NCI-H748 (cell line): ENCODE measurements at regions not wholly inside any gene's neighbourhood (a gene's known extent, or its start where the extent isn't known, plus 50 kb on each side); places are given as distances from the start of the nearest gene placed in this dataset.
A peak's percentile ranks its signal among the peaks of the same experiment; 100 is the strongest.
"Not testable (repeated sequence)": the region's sequence is repeated elsewhere in the genome, so short reads cannot be mapped to it uniquely, and the experiment has no call there.

Experiments
- DNase-seq: peaks from one replicate; lab custom pipeline; 2025; ENCODE audit not compliant: unreplicated experiment; lab: John Stamatoyannopoulos, UW

- no peak for DNase-seq
Observed at GRCh38 chr5:124622851-124623250, 123.6 kb downstream of the ZNF608 start.

DNA sequence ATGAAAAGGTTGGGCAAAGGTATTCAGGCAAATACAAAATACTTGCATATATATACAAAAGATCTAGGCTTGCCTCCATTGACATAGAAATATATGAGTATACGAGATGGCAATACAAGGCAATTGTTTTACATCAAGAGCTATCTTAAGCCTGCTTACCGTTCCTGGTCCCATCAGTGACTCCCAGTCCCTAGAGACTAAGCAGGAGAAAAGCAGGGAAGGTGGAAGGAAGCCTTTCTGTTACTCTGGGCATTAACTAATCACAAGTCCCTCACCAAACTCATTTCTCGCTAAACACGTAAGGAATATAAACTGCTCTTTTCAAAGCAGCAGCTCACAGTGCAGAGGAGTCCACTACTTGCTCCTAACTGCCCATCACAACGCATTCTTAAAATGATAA, 125.2 kb downstream of the ZNF608 start:
- DNase-seq, result no peak

DNA sequence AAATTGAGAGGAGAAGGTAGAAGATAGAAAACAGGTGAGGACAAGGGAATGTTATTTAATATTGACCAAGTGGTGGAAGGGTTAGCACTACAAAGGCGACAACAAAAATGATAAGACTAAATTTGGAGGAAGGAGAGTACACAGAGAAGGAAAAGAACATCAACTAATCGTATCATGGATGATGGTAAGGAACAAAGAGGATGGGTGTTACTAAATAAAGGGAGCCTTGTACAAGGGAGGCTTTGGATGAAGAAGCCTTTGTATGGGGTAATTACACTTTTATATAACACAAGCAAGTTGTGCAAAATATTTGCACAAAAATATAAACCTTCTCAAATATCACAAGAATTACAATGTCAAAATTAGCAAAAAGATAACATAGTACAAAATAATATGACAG, 125.7 kb downstream of the ZNF608 start:
- DNase-seq, result no peak

- DNase-seq, result no peak
Observed at GRCh38 chr5:124619121-124619520, 127.3 kb downstream of the ZNF608 start.

DNA sequence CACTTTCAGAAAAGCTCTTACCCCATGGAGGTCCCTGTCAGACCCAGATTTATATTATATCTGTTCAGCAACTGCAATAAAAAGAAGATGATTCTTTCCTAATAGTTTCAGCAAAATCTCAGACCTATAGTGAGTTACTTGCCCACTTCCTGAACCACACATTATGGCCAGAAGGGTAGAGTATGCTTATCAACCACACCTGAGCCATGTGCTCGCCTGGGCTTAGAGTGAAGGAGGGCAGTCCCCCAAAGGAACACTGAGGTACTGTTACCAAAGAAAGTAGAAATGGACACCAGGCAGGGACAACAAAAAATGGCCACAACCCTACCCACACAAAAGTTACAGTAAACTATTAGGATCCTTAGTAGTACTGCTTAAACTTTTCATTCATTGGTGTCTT, 128.7 kb downstream of the ZNF608 start:
- DNase-seq, result no peak

DNA sequence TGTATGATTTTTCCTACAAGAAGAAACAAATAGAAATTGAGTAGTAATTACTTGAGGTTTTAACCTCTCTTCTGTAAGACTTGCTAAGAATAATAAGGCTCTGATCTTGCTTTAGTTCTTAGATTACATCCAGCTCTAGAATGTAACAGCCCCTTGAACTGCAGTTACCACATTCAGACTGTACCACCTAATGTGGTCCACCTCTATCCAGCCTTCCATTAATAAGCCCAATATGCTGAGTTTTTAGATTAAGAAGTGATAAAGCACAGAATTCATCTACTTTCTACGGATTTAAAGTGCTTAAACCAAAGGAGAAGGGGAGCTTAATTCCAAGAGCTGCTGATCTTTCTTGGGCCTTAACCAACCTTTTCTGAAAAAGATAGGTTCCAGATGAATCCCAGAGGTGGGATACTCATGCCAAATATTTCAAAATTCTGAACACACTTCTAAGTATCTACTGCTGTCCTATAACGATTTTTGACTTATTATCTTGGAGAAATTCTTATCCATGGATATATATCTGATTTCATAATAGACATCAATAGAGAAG, 131.5 kb downstream of the ZNF608 start:
- no peak for DNase-seq

DNA sequence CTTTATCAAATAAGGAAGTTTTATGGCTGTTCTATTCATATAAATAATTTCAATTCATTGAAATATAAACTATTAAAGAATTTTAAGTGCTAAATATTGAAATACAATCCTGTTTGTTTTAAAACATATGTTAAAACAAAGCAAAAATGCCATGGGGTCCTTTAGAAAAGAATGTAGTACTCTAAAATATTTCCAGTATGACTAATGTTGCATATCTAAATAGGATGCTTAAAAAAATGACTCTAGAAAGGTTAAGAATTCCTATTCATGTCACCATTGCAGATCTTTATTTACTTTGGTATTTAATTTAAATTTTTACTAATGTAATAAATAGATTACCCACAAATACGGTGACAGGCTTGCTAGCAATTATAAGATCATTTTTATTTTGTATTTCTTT, 132.3 kb downstream of the ZNF608 start:
- DNase-seq, result no peak

DNA sequence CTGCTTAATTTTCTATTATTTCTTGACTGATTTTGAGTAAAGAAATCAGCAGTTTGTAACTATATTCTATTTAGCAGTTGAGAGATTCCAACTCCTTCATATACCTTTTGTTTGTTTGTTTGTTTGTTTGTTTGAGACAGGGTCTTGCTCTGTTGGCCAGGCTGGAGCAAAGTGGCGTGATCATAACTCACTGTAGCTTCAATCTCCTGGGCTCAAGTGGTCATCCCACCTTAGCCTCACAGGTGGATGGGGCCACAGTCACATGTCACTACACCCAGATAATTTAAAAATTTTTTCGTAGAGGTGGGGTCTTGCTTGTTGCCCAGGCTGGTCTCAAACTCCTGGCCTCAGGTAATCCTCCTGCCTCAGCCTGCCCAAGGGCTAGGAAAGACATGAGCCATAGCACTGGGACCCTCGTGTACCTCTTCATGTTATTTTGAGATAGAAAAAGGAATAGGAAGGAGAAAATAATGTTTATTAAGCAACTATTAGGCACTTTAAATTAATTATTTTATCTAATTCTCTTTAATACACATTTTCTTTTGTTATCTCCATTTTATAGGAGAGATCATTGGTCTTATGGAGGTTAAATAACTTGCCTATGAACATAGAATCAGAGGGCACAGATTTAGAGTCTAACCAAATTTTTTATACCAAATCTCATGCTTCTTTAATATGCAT, 133.0 kb downstream of the ZNF608 start:
- no peak for DNase-seq

GRCh38 chr5:124612023-124612422, 134.4 kb downstream of the ZNF608 start:
- DNase-seq, result no peak

- DNase-seq, result not testable (repeated sequence)
Observed at GRCh38 chr5:124611262-124611661, 135.2 kb downstream of the ZNF608 start.

- not testable (repeated sequence) for DNase-seq
Observed at GRCh38 chr5:124609685-124610084, 136.8 kb downstream of the ZNF608 start.

DNA sequence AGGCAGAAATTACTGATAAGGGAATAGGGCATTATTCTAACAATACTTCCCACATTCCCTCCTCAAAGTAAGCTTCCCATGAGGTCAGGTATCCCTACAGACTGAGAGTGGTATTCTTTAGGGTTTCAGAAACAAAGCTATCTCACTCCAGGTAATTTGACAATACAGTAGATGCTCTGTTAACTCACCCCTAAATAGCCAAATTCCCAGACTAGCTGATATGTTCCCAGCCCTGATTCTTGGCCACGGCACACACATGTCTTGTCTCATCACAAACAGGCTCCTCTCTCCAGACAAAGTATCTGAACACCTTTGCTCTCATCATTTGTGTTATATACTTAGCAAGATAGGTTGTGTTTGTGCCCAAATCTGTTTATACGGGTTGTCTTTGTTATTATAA, 139.9 kb downstream of the ZNF608 start:
- no peak for DNase-seq

DNA sequence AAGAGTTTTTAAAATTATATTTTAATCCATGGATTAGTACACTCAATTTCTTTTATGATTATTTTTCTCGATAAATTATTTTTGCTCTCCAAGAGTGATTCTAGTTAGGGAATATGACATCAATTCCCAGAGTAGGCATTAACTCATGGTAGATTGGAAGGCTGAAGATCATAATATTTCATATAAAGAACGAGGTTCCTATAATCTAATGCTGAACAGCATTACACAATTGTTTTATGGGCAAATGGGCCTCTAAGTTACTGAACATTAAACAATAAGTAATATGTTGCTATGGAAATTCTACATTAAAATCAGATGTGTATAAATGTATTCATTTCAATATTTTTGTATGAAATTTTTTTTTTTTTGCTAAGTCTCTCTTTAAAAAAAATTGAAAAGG, 140.3 kb downstream of the ZNF608 start:
- no peak for DNase-seq

- DNase-seq, result peak; percentile 21
Observed at GRCh38 chr5:124605541-124605940, 140.9 kb downstream of the ZNF608 start.

GRCh38 chr5:124604419-124604818, 142.0 kb downstream of the ZNF608 start:
- no peak for DNase-seq

DNA sequence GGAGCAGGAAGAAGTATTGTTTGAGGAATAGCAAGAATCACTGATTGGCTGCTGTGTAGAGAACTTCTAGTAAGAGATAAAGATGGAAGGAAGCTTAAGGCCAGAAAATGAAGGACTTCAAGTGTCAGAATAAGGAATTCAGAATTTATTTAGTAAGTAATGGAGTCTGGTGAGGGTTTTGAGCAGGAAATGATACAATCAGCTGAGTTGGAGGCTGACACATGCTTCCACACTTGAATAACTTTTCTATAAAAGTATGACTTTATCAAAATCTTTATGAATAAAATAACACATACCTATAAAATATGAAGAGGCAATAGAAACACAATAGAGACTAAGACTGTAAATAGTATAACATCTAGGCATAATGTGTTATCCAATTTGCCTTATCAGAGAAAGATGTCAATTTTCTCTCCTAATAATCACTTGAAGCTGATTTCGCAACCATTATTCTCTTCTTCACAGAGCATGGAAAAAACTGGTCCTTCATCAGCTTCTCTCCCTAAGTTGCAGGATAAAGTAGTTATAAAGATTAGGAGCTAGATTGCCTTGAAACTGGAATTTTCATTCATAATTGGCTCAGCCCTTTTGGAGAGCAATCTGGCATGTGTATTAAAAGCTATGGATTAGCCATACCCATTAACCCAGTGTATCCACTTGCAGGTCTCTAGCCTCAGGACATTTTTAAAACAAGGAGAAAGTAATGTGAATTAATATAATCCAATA, 143.4 kb downstream of the ZNF608 start:
- DNase-seq, result no peak

DNA sequence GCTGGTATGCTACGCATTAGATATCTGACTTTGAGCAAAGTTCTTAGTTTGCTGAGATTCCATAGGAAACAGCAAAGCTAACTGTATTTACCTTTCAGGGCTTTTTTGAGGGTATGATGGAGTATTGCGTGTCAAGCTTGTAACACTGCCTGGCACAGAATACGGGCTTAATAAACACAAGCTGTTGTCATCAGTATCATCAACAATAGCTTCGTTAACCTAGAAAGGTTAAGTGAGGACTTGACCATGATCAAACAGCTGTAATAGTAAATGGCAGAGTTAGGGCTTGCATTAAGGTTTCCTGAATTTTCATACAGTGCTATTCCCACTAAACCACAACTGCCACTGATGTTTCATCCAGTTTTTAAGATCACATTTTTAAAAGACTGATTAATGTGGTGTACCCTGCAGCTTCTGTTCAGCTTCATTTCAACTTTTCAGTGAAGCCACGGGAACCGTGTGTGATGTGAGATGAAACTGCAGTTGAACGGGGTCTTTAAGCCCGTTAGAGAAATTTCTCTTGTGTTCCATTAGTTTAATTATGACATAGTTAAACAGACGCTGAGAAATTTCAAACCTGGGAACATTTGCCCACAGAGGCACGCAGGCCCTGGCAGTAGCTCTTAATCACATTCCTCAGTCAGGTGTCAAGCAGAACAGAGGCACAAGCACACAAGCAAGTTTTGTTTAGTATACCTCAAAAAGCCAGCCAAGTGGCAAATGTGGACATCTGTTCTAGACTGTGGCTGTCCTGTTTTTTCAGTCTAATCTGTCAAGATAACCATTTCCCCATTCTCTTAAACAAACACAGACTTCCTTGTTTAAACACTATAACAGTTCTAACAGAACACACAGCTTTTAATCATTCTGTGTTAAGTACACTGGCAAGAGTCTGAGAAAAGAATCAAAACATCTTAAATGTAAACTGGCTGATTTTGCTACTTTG, 147.1 kb downstream of the ZNF608 start:
- peak; percentile 85 for DNase-seq

GRCh38 chr5:124596595-124597421, 149.6 kb downstream of the ZNF608 start:
- no peak for DNase-seq

- no peak for DNase-seq
Observed at GRCh38 chr5:124593952-124594351, 152.5 kb downstream of the ZNF608 start.

- DNase-seq, result no peak
Observed at GRCh38 chr5:124592891-124593290, 153.5 kb downstream of the ZNF608 start.
